HuH-7.5 (cell line): ENCODE measurements at regions not wholly inside any gene's neighbourhood (a gene's known extent, or its start where the extent isn't known, plus 50 kb on each side); places are given as distances from the start of the nearest gene placed in this dataset.

Experiments used
- DNase-seq: peaks from one replicate; pipeline ENCODE4 v3.0.0; 2011; ENCODE audit warnings: low spot score

- DNase-seq: no peak
These were observed 188.4 kb upstream of the TSHZ2 start for GRCh38 chr20:52783769-52784168.

- no peak for DNase-seq
These were observed 191.7 kb upstream of the TSHZ2 start for GRCh38 chr20:52780462-52780861.

- no peak for DNase-seq
These were observed 193.0 kb upstream of the TSHZ2 start for GRCh38 chr20:52779125-52779524.

- no peak for DNase-seq
These were observed 195.0 kb upstream of the TSHZ2 start for GRCh38 chr20:52777171-52777570.

- no peak for DNase-seq
These were observed 196.4 kb upstream of the TSHZ2 start for GRCh38 chr20:52775786-52776185.

GRCh38 chr20:52768694-52769093, 203.5 kb upstream of the TSHZ2 start:
- no peak for DNase-seq

- DNase-seq: no peak
These were observed 205.3 kb upstream of the TSHZ2 start for GRCh38 chr20:52766645-52767435.

GRCh38 chr20:52763321-52763853, 208.8 kb upstream of the TSHZ2 start:
- DNase-seq: no peak

GRCh38 chr20:52761867-52762266, 210.3 kb upstream of the TSHZ2 start:
- no peak for DNase-seq

- DNase-seq: no peak
These were observed 211.4 kb upstream of the TSHZ2 start for GRCh38 chr20:52760791-52761190.

GRCh38 chr20:52757411-52757810, 214.7 kb upstream of the TSHZ2 start:
- no peak for DNase-seq

GRCh38 chr20:52755744-52756143, 216.4 kb upstream of the TSHZ2 start:
- DNase-seq: no peak

GRCh38 chr20:52754366-52754765, 217.8 kb upstream of the TSHZ2 start:
- DNase-seq: no peak

GRCh38 chr20:52752023-52752422, 220.1 kb upstream of the TSHZ2 start:
- no peak for DNase-seq

- DNase-seq: no peak
These were observed 220.6 kb upstream of the TSHZ2 start for GRCh38 chr20:52751571-52751970.

- DNase-seq: no peak
These were observed 222.2 kb upstream of the TSHZ2 start for GRCh38 chr20:52749938-52750337.

GRCh38 chr20:52748990-52749389, 223.2 kb upstream of the TSHZ2 start:
- DNase-seq: no peak

- DNase-seq: no peak
These were observed 223.7 kb upstream of the TSHZ2 start for GRCh38 chr20:52748285-52748932.

GRCh38 chr20:52747845-52748284, 224.3 kb upstream of the TSHZ2 start:
- peak; percentile 25 for DNase-seq

- DNase-seq: no peak
These were observed 225.4 kb upstream of the TSHZ2 start for GRCh38 chr20:52746770-52747169.

- no peak for DNase-seq
These were observed 226.0 kb upstream of the TSHZ2 start for GRCh38 chr20:52746190-52746589.

- no peak for DNase-seq
These were observed 227.7 kb upstream of the TSHZ2 start for GRCh38 chr20:52744441-52744840.

GRCh38 chr20:52738081-52738480, 234.1 kb upstream of the TSHZ2 start:
- DNase-seq: no peak
